ENCODE measurements at regions not wholly inside any gene's neighbourhood (a gene's known extent, or its start where the extent isn't known, plus 50 kb on each side); places are given as distances from the start of the nearest gene placed in this dataset.

DNA sequence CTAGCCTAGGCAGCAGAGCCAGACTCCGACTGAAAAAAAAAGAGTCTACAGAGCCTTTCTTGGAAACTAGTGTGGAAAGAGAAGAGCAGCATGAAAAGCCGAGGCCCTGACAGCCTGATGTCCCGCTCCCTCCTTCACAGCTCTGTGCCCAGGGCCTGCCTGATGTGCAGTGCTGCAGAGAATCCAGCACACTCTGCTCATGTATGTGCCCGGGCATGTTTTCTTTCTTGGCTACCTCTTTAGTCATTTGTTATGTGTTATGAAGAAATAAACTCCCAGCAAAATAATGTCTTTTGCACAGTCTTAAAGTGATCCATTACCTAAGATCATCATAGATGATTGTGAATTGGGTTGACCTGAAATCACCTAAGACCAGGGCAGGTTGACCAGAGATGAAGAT lies 78.1 kb upstream of the EZR start:
- Mint-ChIP-seq H3K36me3 (ENCODE audit: insufficient read depth, unreplicated experiment) (no peaks in the 10 kb centered on the region), H3K4me1 (ENCODE audit: low read depth, unreplicated experiment) (peaks cover 6% of the 10 kb centered on the region), H3K4me3 (ENCODE audit: unreplicated experiment) (no peak overlapping the region), H3K27ac (ENCODE audit: unreplicated experiment) (no peak overlapping the region), H3K27me3 (ENCODE audit: insufficient read depth, unreplicated experiment) (no peaks in the 10 kb centered on the region), H3K9me3 (ENCODE audit: unreplicated experiment) (no peaks in the 10 kb centered on the region)
- Histone ChIP-seq H3K9me3 (no peaks in the 10 kb centered on the region), H3K4me1 (peaks cover 16% of the 10 kb centered on the region), H3K4me3 (ENCODE audit: low read depth, low read length) (no peak overlapping the region), H3K27me3 (replicated peaks; ENCODE audit: control insufficient read depth, insufficient read depth, low read length) (no peaks in the 10 kb centered on the region), H3K36me3 (ENCODE audit: control insufficient read depth, insufficient read depth, low read length) (no peaks in the 10 kb centered on the region)
- ChIA-PET CTCF (no interaction called here), POLR2A (no interaction called here)
- intact Hi-C loops (cut with micrococcal nuclease; ENCODE audit: unreplicated experiment): no loop called here
- TF ChIP-seq, protein P1, sequence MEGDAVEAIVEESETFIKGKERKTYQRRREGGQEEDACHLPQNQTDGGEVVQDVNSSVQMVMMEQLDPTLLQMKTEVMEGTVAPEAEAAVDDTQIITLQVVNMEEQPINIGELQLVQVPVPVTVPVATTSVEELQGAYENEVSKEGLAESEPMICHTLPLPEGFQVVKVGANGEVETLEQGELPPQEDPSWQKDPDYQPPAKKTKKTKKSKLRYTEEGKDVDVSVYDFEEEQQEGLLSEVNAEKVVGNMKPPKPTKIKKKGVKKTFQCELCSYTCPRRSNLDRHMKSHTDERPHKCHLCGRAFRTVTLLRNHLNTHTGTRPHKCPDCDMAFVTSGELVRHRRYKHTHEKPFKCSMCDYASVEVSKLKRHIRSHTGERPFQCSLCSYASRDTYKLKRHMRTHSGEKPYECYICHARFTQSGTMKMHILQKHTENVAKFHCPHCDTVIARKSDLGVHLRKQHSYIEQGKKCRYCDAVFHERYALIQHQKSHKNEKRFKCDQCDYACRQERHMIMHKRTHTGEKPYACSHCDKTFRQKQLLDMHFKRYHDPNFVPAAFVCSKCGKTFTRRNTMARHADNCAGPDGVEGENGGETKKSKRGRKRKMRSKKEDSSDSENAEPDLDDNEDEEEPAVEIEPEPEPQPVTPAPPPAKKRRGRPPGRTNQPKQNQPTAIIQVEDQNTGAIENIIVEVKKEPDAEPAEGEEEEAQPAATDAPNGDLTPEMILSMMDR (IDR thresholded peaks at IDR 0.05; ENCODE audit: insufficient read depth in 1 of 2, low read depth in 1 of 2, low read length in 1 of 2, severe bottlenecking in 1 of 2, unreplicated experiment in 1 of 2): no peak
- BruUV-seq (replicated peaks): no TSS peak
- no peak for DNase-seq

DNA sequence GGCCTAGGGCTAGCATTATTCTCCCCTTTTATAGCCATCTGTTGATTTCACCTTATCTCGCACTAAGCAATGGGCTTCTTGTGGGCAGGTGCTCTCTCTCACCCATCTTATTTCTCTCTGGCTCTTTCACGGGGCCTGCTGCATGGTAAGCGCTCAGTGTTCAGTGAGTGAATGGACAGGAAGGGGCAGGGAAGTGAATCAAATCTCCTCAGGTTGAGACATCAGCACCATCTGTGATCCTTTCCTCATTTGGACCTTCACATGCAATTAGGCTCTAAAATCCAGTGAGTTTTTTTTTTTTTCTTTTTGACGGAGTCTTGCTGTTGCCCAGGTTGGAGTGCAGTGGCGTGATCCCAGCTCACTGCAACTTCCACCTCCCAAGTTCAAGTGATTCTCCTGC lies 76.5 kb upstream of the EZR start:
- TF ChIP-seq, protein P1 (IDR thresholded peaks at IDR 0.05; ENCODE audit: insufficient read depth in 1 of 2, low read depth in 1 of 2, low read length in 1 of 2, severe bottlenecking in 1 of 2, unreplicated experiment in 1 of 2): no peak
- intact Hi-C loops (cut with micrococcal nuclease; ENCODE audit: unreplicated experiment): loop anchor here (2.0 kb wide), 1 partner anchor 23 kb away; no protein-coding TSS in a partner anchor
- Mint-ChIP-seq H3K9me3 (ENCODE audit: unreplicated experiment) (no peaks in the 10 kb centered on the region), H3K27ac (ENCODE audit: unreplicated experiment) (no peak overlapping the region), H3K4me1 (ENCODE audit: low read depth, unreplicated experiment) (peaks cover 6% of the 10 kb centered on the region), H3K4me3 (ENCODE audit: unreplicated experiment) (no peak overlapping the region), H3K36me3 (ENCODE audit: insufficient read depth, unreplicated experiment) (no peaks in the 10 kb centered on the region), H3K27me3 (ENCODE audit: insufficient read depth, unreplicated experiment) (no peaks in the 10 kb centered on the region)
- H3K9me3 ChIP-seq: no peaks in the 10 kb centered on the region
- no TSS peak for BruUV-seq (replicated peaks)
- ChIA-PET CTCF (no interaction called here), POLR2A (interaction anchor here (0.6 kb wide), 1 partner anchor 41 kb away, joined by 3 read pairs; no protein-coding TSS in a partner anchor)
- no peak for DNase-seq
- H3K27me3 ChIP-seq (replicated peaks; ENCODE audit: control insufficient read depth, insufficient read depth, low read length): no peaks in the 10 kb centered on the region
- no peaks in the 10 kb centered on the region for H3K36me3 ChIP-seq (ENCODE audit: control insufficient read depth, insufficient read depth, low read length)
- peaks cover 16% of the 10 kb centered on the region for H3K4me1 ChIP-seq
- no peak overlapping the region for H3K4me3 ChIP-seq (ENCODE audit: low read depth, low read length)

DNA sequence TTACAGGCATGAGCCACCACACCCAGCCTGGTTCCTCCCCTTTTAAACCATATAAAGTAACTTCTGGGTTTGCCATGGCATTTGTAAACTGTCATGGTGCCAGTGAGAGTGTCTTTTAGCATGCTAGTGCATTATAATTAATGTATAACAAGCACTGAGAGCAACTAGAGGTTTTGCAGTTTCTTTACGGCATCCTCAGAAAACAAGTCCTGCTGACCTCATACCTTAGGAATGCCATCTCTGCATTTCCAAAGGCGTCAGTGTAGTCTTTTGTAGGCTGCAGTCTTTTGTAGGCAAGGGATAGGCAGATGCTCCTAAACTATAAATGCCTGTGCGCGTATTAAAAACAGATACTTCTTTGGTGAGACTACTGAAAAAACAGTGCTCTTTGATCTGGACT lies 75.0 kb upstream of the EZR start:
- CTCF ChIA-PET: no interaction called here
- BruUV-seq (replicated peaks): no TSS peak
- H3K36me3 Mint-ChIP-seq (ENCODE audit: insufficient read depth, unreplicated experiment): no peaks in the 10 kb centered on the region

More for the DNA sequence above, 75.0 kb upstream of the EZR start:
- DNase-seq: peak; percentile 66 to 69
- intact Hi-C loops (cut with micrococcal nuclease; ENCODE audit: unreplicated experiment): loop anchor here (1.0 to 2.0 kb wide), 2 partner anchors 25 to 41 kb away; no protein-coding TSS in a partner anchor
- Mint-ChIP-seq H3K4me1 (ENCODE audit: low read depth, unreplicated experiment) (peaks cover 6% of the 10 kb centered on the region), H3K27me3 (ENCODE audit: insufficient read depth, unreplicated experiment) (no peaks in the 10 kb centered on the region), H3K9me3 (ENCODE audit: unreplicated experiment) (no peaks in the 10 kb centered on the region), H3K4me3 (ENCODE audit: unreplicated experiment) (no peak overlapping the region), H3K27ac (ENCODE audit: unreplicated experiment) (peak overlapping the region; percentile 73)
- no peaks in the 10 kb centered on the region for H3K9me3 ChIP-seq
- POLR2A ChIA-PET: no interaction called here
- TF ChIP-seq, protein P1 (IDR thresholded peaks at IDR 0.05; ENCODE audit: insufficient read depth in 1 of 2, low read depth in 1 of 2, low read length in 1 of 2, severe bottlenecking in 1 of 2, unreplicated experiment in 1 of 2): no peak
- no peaks in the 10 kb centered on the region for H3K27me3 ChIP-seq (replicated peaks; ENCODE audit: control insufficient read depth, insufficient read depth, low read length)
- peaks cover 16% of the 10 kb centered on the region for H3K4me1 ChIP-seq
- no peak overlapping the region for H3K4me3 ChIP-seq (ENCODE audit: low read depth, low read length)
- no peaks in the 10 kb centered on the region for H3K36me3 ChIP-seq (ENCODE audit: control insufficient read depth, insufficient read depth, low read length)

All from Caco-2 (cell line).